LNCAP (cell line): ENCODE measurements at regions not wholly inside any gene's neighbourhood (a gene's known extent, or its start where the extent isn't known, plus 50 kb on each side); places are given as distances from the start of the nearest gene placed in this dataset.

Source experiments
- TF ChIP-seq, protein P1 (sequence below): fragments of 450-650 bp; IDR thresholded peaks from 2 replicates; pipeline ENCODE4 v1.5.1; 2017; ENCODE audit warnings: mild to moderate bottlenecking

DNA sequence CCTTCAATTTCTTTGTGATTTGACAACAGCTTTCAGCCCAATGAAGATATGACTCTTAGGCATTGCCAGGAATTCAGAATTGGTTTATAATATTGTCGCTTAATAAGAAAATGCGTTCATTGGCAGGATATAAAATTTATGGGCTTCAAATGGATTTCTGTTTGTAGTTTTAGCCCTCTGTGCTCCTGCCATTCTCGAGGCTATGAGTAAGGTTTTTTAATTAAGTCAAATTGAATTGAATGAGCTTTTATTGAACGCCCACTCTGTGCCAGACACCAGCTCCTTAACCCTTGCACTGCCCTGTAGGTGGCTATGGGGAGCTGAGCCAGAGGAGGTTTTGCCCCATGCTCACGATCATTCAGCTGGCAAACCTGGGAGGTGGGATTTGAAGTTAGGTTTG is 115.1 kb downstream of the SLC25A47 start:
- TF ChIP-seq, protein P1, sequence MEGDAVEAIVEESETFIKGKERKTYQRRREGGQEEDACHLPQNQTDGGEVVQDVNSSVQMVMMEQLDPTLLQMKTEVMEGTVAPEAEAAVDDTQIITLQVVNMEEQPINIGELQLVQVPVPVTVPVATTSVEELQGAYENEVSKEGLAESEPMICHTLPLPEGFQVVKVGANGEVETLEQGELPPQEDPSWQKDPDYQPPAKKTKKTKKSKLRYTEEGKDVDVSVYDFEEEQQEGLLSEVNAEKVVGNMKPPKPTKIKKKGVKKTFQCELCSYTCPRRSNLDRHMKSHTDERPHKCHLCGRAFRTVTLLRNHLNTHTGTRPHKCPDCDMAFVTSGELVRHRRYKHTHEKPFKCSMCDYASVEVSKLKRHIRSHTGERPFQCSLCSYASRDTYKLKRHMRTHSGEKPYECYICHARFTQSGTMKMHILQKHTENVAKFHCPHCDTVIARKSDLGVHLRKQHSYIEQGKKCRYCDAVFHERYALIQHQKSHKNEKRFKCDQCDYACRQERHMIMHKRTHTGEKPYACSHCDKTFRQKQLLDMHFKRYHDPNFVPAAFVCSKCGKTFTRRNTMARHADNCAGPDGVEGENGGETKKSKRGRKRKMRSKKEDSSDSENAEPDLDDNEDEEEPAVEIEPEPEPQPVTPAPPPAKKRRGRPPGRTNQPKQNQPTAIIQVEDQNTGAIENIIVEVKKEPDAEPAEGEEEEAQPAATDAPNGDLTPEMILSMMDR, result no peak

DNA sequence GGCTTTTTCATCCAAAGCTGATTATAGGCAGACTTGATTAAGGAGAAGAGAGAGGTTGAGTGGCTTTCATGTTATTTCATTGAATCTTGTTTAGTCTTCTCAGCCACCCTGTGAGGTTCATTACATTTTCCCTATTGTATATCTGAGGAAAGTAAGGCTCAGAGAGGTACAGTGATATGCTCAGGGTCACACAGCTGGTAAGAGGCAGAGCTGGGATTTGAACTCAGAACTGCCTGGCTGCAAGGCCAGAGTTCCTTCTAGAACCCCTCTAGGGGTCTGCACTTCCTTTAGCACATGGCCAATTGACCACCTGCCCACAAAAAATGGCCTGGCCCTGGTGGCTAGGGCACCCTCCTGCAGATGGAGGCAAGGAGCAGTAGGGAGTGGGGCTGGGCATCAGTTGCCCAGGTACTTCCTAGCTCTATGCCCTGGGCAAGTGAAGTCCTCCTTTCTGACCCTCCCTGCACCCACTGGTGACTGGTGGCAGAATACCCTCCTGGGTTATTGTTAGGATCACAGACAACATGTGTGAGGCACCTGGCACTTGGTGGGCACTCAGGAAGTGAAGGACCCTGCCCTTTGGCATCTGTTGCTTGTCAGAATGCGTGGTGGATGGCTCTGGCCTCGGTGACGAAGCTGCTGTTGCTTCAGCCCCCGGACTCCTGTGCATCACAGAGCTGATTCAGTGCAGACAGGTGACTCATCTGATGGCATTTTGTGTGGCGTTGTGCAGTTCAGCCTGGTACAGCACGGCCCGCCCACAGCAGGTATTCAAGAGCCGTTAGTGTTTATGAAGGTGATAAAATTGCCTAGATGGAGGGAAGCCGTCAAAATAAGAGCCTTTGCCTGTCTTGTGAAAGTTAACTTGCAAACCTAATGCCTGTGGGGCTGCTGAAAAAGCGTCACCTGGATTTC is 115.8 kb downstream of the SLC25A47 start:
- TF ChIP-seq, protein P1, result no peak

DNA sequence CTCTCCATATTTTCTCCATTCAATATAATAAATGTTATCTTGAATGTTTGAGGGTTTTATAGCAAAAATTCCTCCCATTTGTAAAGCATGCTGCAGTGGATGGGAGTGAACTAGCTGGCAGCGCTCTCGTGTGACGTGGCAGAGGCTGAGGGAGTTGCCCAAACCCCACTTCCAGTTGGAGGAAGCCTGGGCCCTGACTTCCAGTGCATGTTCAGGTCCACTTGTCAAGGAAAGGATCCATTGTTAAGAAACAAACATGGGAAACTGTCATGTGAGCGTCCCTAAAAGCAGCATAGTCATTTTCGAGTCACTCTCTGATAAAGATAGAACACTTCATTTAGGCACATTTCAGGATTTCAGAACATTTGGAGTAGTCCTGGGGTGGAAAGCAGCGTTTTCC is 116.6 kb downstream of the SLC25A47 start:
- TF ChIP-seq, protein P1, result no peak

DNA sequence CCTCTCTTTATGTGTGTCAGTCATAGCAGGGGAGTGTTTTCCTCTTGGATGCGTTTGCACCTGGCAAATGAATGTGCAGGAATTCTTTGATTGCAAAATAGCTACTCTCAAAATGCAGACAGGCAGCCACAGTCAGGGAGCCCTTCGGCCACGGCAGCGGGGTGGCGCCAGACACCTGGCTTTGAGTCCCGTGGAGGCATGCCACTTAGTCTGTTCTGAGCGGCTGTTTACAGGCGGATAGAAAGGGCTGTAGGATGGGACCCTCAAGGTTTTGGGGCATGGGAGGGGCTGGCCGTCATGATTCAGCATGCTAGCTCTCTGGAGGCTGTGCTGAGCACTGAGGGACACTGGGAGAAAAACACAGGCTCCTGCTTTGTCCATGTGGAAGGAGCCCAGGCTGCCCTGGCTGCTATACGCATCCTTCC is 117.1 kb downstream of the SLC25A47 start:
- TF ChIP-seq, protein P1, result peak; percentile 95

DNA sequence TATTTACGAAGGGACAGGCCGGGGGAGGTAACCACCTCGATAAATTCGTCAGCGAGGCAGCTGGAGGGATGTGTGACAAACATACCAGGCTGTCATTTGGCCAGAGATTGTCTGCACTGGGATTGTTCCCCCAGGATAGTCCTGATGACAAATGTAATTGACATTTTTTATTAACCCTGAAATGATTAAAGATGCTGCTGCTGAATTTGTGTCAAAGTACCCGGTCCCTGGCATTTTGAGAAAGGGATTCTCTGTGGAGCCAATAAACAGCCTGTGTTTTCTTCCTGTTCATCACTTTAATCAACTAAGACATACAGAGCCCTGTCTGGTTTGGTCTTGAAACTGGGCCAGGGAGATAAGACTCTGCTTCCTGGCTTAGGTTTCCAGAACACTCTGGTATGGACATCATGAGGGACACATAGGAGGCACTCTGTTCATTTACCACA is 117.6 kb downstream of the SLC25A47 start:
- TF ChIP-seq, protein P1, result no peak

DNA sequence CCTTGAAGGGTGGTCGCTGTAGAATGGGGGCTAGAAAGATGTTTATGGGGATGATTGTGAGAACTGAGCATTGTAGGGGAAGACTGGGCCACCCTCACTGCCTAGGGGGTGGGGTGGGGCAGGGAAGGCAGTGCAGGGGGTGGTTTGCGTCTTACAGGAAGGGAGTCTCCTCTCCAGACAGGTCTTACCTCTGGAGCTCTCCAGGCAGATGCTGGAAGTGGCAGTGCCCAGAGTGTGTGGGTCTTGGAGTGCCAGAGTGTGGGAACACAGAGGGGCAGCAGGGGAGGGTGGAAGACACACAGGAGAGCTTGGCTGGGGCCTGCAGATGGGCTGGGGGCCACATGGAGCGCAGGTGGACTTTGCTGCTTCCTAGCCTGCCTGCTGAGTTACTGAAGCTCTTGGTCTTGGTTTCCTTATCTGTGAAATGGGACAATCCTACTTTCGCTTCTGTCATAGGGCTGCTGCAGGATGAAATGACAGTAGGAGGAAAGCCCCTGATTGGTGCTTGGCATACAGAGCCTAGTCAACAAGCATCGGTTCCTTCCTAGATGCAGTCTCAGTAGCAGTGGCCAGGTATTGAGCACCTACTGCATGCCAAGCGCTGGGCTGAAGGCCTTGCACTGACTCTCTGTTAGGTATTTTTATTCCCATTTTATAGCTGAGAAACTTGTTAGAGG is 118.3 kb downstream of the SLC25A47 start:
- TF ChIP-seq, protein P1, result no peak

DNA sequence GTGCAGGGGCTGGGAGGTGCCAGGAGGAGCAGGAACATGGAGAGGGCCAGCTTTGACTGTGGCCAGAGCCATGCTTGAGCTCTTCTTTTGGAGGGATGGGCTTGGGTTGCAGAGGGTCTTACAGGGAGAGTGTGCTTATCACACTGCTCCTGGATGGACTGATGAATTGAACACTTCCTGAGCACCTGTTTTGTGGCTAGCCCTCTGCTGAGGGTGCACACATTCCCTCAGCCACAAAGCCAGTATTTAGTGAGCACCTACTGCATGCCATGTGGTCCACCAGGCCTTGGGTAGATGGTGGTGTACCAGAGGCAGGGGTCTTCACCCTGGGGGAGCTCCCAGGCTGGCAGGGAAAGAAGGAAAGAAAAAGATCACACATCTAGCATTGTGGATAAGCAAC is 118.9 kb downstream of the SLC25A47 start:
- TF ChIP-seq, protein P1, result no peak
